ENCODE measurements at regions not wholly inside any gene's neighbourhood (a gene's known extent, or its start where the extent isn't known, plus 50 kb on each side); places are given as distances from the start of the nearest gene placed in this dataset.

- DNase-seq (ENCODE audit: low read depth, low spot score) = no peak
Measured at GRCh38 chr5:54689411-54690251, 172.1 kb downstream of the SNX18 start.

- no peak for DNase-seq (ENCODE audit: low read depth, low spot score)
Measured at GRCh38 chr5:54680998-54681397, 163.4 kb downstream of the SNX18 start.

DNA sequence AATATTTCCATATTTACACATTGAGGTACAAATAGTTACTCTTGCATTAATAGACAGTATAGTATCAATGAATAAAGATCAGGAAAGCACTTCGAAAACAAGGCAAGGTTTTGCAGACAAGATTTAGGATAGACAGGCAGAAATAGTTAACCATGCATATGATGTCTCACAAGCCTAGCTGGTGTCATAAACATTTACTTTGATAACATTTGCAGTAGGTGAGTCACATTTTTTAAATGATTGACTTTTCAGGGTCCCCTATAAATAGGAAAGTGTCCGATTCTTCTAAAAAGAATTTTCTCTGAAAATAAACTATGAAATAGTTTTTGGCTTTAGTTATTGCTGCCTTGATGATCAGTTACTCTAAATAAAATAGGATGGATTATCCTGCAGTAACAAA, 162.1 kb downstream of the SNX18 start:
- no peak for DNase-seq (ENCODE audit: low read depth, low spot score)

GRCh38 chr5:54678737-54679136, 161.2 kb downstream of the SNX18 start:
- no peak for DNase-seq (ENCODE audit: low read depth, low spot score)

- no peak for DNase-seq (ENCODE audit: low read depth, low spot score)
Measured at GRCh38 chr5:54676481-54677340, 159.2 kb downstream of the SNX18 start.

GRCh38 chr5:54673523-54674225, 156.1 kb downstream of the SNX18 start:
- no peak for DNase-seq (ENCODE audit: low read depth, low spot score)

- no peak for DNase-seq (ENCODE audit: low read depth, low spot score)
Measured at GRCh38 chr5:54672871-54673270, 155.3 kb downstream of the SNX18 start.

DNA sequence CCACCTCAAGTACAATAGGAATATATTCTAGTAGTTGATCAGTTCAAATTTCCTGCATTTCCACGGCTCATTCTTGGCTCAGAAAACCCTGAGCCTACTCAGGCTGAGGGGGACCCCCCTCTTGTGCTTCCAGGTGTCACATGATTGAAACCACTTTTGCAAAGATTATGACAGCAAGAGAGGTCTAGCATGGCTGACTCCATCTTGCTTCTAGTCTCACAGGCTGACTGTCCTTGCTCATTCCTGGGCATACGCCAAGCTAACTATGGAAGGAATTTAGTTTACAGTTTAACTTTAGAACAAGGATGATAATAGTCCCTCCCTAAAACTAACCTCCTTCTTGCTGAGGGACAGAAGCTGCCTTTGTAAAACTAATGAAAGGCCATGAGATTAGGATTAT, 154.1 kb downstream of the SNX18 start:
- DNase-seq (ENCODE audit: low read depth, low spot score) = no peak

DNA sequence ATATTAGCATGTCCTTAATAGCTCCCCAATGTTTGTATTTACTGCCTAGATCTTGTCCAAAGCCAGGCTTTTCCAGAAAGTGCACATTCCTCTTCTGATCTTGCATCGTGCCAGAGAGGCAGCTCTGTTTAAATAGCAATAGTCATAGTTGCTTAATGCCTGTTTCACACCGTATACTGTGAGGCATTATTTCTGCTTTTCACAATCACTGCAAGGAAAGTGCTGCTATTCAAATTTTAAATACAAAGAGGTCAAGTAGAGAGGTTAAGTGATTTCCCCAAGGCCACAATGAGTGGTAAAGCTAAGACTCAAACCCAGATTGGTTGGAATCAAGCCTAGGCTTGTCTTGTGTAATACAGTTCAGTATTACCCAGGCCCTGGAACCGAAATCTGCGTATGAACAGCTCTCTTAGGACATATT, 153.6 kb downstream of the SNX18 start:
- DNase-seq (ENCODE audit: low read depth, low spot score) = no peak

DNA sequence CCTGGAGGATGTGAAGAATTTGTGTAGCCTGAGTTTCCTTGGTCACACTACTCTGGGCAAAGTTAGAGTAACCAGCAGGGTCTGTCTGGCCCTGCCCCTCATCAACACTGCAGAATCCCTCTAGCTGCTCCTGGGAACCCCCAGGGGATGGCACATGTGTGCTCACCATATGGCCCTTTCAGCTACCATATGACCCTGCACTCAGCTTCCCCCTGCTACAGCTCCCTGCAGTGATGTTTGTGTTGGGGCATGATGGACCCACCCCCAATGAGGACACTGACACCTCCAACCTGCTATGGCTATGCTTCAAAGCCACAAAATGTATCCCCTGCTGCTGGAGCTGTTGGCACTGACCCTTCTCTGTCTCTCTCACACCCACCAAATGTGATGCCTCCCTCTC, 152.7 kb downstream of the SNX18 start:
- no peak for DNase-seq (ENCODE audit: low read depth, low spot score)

GRCh38 chr5:54669845-54670244, 152.3 kb downstream of the SNX18 start:
- DNase-seq (ENCODE audit: low read depth, low spot score) = no peak

GRCh38 chr5:54669285-54669684, 151.7 kb downstream of the SNX18 start:
- no peak for DNase-seq (ENCODE audit: low read depth, low spot score)

DNA sequence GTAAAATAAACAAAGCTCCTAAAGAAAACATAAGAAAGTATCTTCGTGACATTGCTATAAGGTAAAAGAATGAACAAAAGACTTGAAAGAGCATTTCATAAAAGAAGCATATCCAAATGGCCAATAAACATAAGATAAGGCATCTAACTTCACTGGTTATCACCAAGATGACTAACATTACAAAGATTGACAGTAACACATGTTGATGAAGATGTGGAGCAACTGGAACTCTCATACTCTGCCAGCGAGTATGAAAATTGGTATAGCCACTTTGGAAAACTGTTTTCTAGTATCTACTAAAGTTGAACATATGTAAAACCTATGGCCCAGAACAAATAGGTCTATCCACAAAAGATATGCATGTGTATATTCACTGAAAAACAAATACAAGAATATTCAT, 150.5 kb downstream of the SNX18 start:
- DNase-seq (ENCODE audit: low read depth, low spot score) = no peak

- no peak for DNase-seq (ENCODE audit: low read depth, low spot score)
Measured at GRCh38 chr5:54667136-54667535, 149.6 kb downstream of the SNX18 start.

GRCh38 chr5:54663866-54664265, 146.3 kb downstream of the SNX18 start:
- DNase-seq (ENCODE audit: low read depth, low spot score) = no peak

GRCh38 chr5:54661111-54661510, 143.6 kb downstream of the SNX18 start:
- DNase-seq (ENCODE audit: low read depth, low spot score) = no peak

GRCh38 chr5:54659700-54660131, 142.2 kb downstream of the SNX18 start:
- DNase-seq (ENCODE audit: low read depth, low spot score) = no peak

DNA sequence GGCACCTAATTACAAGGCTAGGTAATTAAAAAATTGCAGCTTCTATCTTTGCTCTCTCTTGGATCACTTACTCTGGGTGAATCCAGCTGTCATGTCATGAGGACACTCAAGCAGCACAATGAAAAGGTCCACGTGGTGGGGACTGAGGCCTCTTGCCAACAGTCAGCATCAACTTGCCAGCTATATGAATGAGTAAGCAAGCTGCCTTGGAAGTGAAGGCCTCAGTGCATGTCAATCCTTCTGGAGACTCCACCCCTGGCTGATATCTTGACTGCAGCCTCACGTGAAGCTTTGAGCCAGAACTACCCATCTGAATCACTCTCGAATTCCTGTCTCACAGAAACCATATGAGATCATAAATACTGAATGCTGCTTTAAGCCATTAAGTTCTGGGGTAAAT, 140.5 kb downstream of the SNX18 start:
- no peak for DNase-seq (ENCODE audit: low read depth, low spot score)

DNA sequence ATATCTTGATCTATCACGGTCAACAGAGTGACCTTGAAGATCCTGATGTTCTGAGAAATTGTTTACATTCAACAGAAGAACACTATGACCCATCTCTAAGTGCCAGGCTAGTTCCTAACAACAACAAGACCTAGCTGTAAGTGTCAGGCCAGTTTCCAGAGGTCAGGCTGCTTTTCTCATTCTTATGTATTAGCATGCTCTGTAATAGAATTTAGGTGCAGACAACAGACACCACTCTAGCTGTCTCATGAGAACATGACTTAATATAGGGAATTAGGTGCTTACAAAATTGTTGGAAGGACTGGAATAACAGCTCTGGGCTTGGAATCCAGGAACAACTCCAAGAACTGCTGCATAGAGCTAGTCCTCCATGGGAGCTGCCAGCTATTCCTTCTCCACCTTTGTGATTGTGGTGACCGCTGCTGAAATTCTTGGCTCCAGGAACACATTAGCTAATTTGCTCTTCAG, 138.7 kb downstream of the SNX18 start:
- DNase-seq (ENCODE audit: low read depth, low spot score) = no peak

- DNase-seq (ENCODE audit: low read depth, low spot score) = no peak
Measured at GRCh38 chr5:54655761-54656160, 138.2 kb downstream of the SNX18 start.

GRCh38 chr5:54655266-54655665, 137.7 kb downstream of the SNX18 start:
- DNase-seq (ENCODE audit: low read depth, low spot score) = no peak

All from activated CD4-positive, CD25-positive, alpha-beta regulatory T cell treated with anti-CD3 and anti-CD28 coated beads, Interleukin-2, amount 50 U/mL, for 16 hours (primary cell).